ENCODE measurements at regions not wholly inside any gene's neighbourhood (a gene's known extent, or its start where the extent isn't known, plus 50 kb on each side); places are given as distances from the start of the nearest gene placed in this dataset.

GRCh38 chr1:195979646-195980045 lies 628.6 kb downstream of the KCNT2 start:
- BruUV-seq (replicated peaks), result no TSS peak
- no peak overlapping the region for H3K27ac Mint-ChIP-seq (ENCODE audit: unreplicated experiment)

DNA sequence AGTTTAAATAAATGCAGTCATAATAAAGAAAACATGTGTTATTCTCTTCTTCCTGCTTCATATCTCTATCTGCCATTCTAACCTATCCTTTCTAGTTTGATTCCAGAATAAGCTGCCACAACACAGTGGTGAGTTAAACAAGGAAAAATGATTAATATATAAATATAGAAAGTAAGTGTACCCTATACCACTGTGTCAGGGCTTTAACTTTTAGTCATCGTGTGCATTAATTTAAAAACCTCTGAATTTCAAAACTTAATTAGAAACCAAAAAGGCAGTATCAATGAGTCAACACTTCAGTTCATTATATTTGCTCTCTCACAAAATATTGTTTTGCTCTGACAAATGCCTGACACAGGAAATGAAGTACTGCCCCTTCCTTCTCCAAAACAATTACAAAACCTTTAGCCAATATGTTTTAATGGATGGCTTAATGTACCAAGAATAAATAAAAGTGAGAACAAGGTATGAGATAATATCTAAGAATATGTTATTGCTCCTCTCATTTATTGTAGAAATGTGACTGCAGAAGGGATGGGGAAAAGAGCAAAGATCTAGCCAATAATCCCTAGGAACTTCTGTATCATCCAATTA lies 634.8 kb downstream of the KCNT2 start:
- H3K9me3 ChIP-seq, result no peaks in the 10 kb centered on the region
- ChIA-PET CTCF (no interaction called here), POLR2A (no interaction called here)
- H3K4me3 ChIP-seq (ENCODE audit: low read depth, low read length), result no peak overlapping the region
- no peak for DNase-seq
- no TSS peak for BruUV-seq (replicated peaks)
- H3K36me3 Mint-ChIP-seq (ENCODE audit: insufficient read depth, unreplicated experiment), result no peaks in the 10 kb centered on the region
- H3K27ac Mint-ChIP-seq (ENCODE audit: unreplicated experiment), result no peak overlapping the region
- intact Hi-C loops (cut with micrococcal nuclease; ENCODE audit: unreplicated experiment), result no loop called here
- H3K36me3 ChIP-seq (ENCODE audit: control insufficient read depth, insufficient read depth, low read length), result no peaks in the 10 kb centered on the region
- H3K4me3 Mint-ChIP-seq (ENCODE audit: unreplicated experiment), result no peak overlapping the region
- no peaks in the 10 kb centered on the region for H3K27me3 Mint-ChIP-seq (ENCODE audit: insufficient read depth, unreplicated experiment)
- no peaks in the 10 kb centered on the region for H3K27me3 ChIP-seq (replicated peaks; ENCODE audit: control insufficient read depth, insufficient read depth, low read length)
- no peaks in the 10 kb centered on the region for H3K9me3 Mint-ChIP-seq (ENCODE audit: unreplicated experiment)
- TF ChIP-seq, protein P1, sequence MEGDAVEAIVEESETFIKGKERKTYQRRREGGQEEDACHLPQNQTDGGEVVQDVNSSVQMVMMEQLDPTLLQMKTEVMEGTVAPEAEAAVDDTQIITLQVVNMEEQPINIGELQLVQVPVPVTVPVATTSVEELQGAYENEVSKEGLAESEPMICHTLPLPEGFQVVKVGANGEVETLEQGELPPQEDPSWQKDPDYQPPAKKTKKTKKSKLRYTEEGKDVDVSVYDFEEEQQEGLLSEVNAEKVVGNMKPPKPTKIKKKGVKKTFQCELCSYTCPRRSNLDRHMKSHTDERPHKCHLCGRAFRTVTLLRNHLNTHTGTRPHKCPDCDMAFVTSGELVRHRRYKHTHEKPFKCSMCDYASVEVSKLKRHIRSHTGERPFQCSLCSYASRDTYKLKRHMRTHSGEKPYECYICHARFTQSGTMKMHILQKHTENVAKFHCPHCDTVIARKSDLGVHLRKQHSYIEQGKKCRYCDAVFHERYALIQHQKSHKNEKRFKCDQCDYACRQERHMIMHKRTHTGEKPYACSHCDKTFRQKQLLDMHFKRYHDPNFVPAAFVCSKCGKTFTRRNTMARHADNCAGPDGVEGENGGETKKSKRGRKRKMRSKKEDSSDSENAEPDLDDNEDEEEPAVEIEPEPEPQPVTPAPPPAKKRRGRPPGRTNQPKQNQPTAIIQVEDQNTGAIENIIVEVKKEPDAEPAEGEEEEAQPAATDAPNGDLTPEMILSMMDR (IDR thresholded peaks at IDR 0.05; ENCODE audit: insufficient read depth in 1 of 2, low read depth in 1 of 2, low read length in 1 of 2, severe bottlenecking in 1 of 2, unreplicated experiment in 1 of 2), result no peak
- no peaks in the 10 kb centered on the region for H3K4me1 Mint-ChIP-seq (ENCODE audit: low read depth, unreplicated experiment)
- no peaks in the 10 kb centered on the region for H3K4me1 ChIP-seq

More at GRCh38 chr1:195979646-195980045, 628.6 kb downstream of the KCNT2 start:
- Mint-ChIP-seq H3K27me3 (ENCODE audit: insufficient read depth, unreplicated experiment) (no peaks in the 10 kb centered on the region), H3K4me3 (ENCODE audit: unreplicated experiment) (no peak overlapping the region), H3K36me3 (ENCODE audit: insufficient read depth, unreplicated experiment) (no peaks in the 10 kb centered on the region), H3K9me3 (ENCODE audit: unreplicated experiment) (no peaks in the 10 kb centered on the region), H3K4me1 (ENCODE audit: low read depth, unreplicated experiment) (no peaks in the 10 kb centered on the region)
- Histone ChIP-seq H3K4me1 (no peaks in the 10 kb centered on the region), H3K36me3 (ENCODE audit: control insufficient read depth, insufficient read depth, low read length) (no peaks in the 10 kb centered on the region), H3K4me3 (ENCODE audit: low read depth, low read length) (no peak overlapping the region), H3K27me3 (replicated peaks; ENCODE audit: control insufficient read depth, insufficient read depth, low read length) (no peaks in the 10 kb centered on the region), H3K9me3 (no peaks in the 10 kb centered on the region)
- no peak for DNase-seq
- TF ChIP-seq, protein P1 (IDR thresholded peaks at IDR 0.05; ENCODE audit: insufficient read depth in 1 of 2, low read depth in 1 of 2, low read length in 1 of 2, severe bottlenecking in 1 of 2, unreplicated experiment in 1 of 2), result no peak
- intact Hi-C loops (cut with micrococcal nuclease; ENCODE audit: unreplicated experiment), result no loop called here
- POLR2A ChIA-PET, result no interaction called here
- CTCF ChIA-PET, result no interaction called here

- Mint-ChIP-seq H3K36me3 (ENCODE audit: insufficient read depth, unreplicated experiment) (no peaks in the 10 kb centered on the region), H3K27me3 (ENCODE audit: insufficient read depth, unreplicated experiment) (no peaks in the 10 kb centered on the region), H3K4me3 (ENCODE audit: unreplicated experiment) (no peak overlapping the region), H3K9me3 (ENCODE audit: unreplicated experiment) (no peaks in the 10 kb centered on the region), H3K27ac (ENCODE audit: unreplicated experiment) (no peak overlapping the region), H3K4me1 (ENCODE audit: low read depth, unreplicated experiment) (no peaks in the 10 kb centered on the region)
- POLR2A ChIA-PET, result no interaction called here
- H3K4me1 ChIP-seq, result no peaks in the 10 kb centered on the region
- DNase-seq, result no peak
- no TSS peak for BruUV-seq (replicated peaks)
- no peaks in the 10 kb centered on the region for H3K9me3 ChIP-seq
- intact Hi-C loops (cut with micrococcal nuclease; ENCODE audit: unreplicated experiment), result no loop called here
- H3K36me3 ChIP-seq (ENCODE audit: control insufficient read depth, insufficient read depth, low read length), result no peaks in the 10 kb centered on the region
- H3K27me3 ChIP-seq (replicated peaks; ENCODE audit: control insufficient read depth, insufficient read depth, low read length), result no peaks in the 10 kb centered on the region
- TF ChIP-seq, protein P1 (IDR thresholded peaks at IDR 0.05; ENCODE audit: insufficient read depth in 1 of 2, low read depth in 1 of 2, low read length in 1 of 2, severe bottlenecking in 1 of 2, unreplicated experiment in 1 of 2), result no peak
- no peak overlapping the region for H3K4me3 ChIP-seq (ENCODE audit: low read depth, low read length)
- CTCF ChIA-PET, result no interaction called here
Observed at GRCh38 chr1:195971589-195971988, 636.7 kb downstream of the KCNT2 start.
